Pancreas (tissue), 10 donors: ENCODE measurements at regions not wholly inside any gene's neighbourhood (a gene's known extent, or its start where the extent isn't known, plus 50 kb on each side); places are given as distances from the start of the nearest gene placed in this dataset.

ENCODE experiments used
- ATAC-seq, 4 donors: fragments of 200-7000 bp; cut with Tn5 transposase; one replicate each; pipeline versions ENCODE4 v1.8.0 to v1.9.1; 2020; ENCODE audit warnings: mild to moderate bottlenecking in 4 of 4, moderate library complexity in 4 of 4
- DNase-seq, 6 donors: peaks; one replicate each; pipeline ENCODE4 v3.0.0-alpha.2; 2020
- FAIRE-seq: peaks from 2 replicates; lab custom pipeline; 2012; peaks lifted over from hg19 to GRCh38; lab: Jason Lieb, UNC
- H3K27ac ChIP-seq, 4 donors: fragments of 200-600 bp; sonication (generic); 1 replicate in 3 of 4; 2 replicates in 1 of 4; pipeline versions ENCODE4 v1.5.0 to v1.8.0; 2020
- H3K27me3 ChIP-seq, 4 donors: fragments of 200-600 bp; one replicate each; pipeline ENCODE4 v1.8.0; 2021
- H3K36me3 ChIP-seq, 3 donors: fragments of 200-600 bp; sonication (generic) in 1 of 3; one replicate each; pipeline versions ENCODE4 v1.5.0 to v1.8.0; 2020 to 2021
- H3K4me1 ChIP-seq, 3 donors: fragments of 200-600 bp; one replicate each; pipeline ENCODE4 v1.8.0; 2021
- H3K4me3 ChIP-seq, 4 donors: fragments of 200-600 bp; sonication (generic) in 2 of 4; one replicate each; pipeline versions ENCODE4 v1.5.0 to v1.8.0; 2020 to 2021
- H3K9me3 ChIP-seq, 4 donors: fragments of 200-600 bp; one replicate each; pipeline ENCODE4 v1.8.0; 2021
- CTCF ChIP-seq, 4 donors: fragments of 200-600 bp; sonication (generic) in 3 of 4; IDR thresholded peaks; one replicate each; pipeline versions ENCODE4 v1.5.0 to v1.8.0; 2021; ENCODE audit warnings: antibody characterized with exemption in 4 of 4
- WGBS, 2 donors: extraction: QIAGEN DNeasy Blood & Tissue Kit; methylation state at CpG; one replicate each; pipeline ENCODE4 v1.1.7; 2013; 5-methylcytosine and 5-hydroxymethylcytosine counted together
- intact Hi-C, 3 donors: fragments of 100-400 bp; cut with DNase I; formaldehyde crosslinking; loops; one replicate each; pipeline versions ENCODE4 v1.11.1 to v1.14.2; 2022
- donor health status: healthy with polysubstance abuse.
- donor health status: DM: no; HTN: no; CAD: no; lungs with moderate emphysema.
- donor health status: DM: no; HTN: no; CAD: no.
- donor health status: control.
- donor health status: control.
- donor health status: Bipolar disorder and iron deficiency.
- donor health status: DM: yes; HTN: yes; CAD: no.
- donor health status: DM: no; HTN: no; CAD: no.
- donor health status: DM: no; HTN: no; CAD: no.
- donor health status: DM: yes; HTN: yes; CAD: no.

- TF ChIP-seq CTCF (IDR thresholded peaks at IDR 0.05): no peak
- intact Hi-C loops: no loop called here
- DNase-seq (no peak), FAIRE-seq (no peak), ATAC-seq (no peak)
- WGBS, 2 donors: 63 to 67% methylated on average over 1 of the region's 1 CpG
- Histone ChIP-seq H3K4me3 (no peak overlapping the region), H3K27ac (no peak overlapping the region), H3K4me1 (no peaks in the 10 kb centered on the region), H3K9me3 (no peaks in the 10 kb centered on the region), H3K36me3 (no peaks in the 10 kb centered on the region), H3K27me3 (no peaks in the 10 kb centered on the region)
Measured at GRCh38 chr14:53692885-53693284, 263.7 kb downstream of the BMP4 start.

- no peak for FAIRE-seq
- H3K4me3 ChIP-seq: no peak overlapping the region
- H3K36me3 ChIP-seq: no peaks in the 10 kb centered on the region
- DNase-seq: no peak
- no peak for ATAC-seq
- H3K27ac ChIP-seq: no peak overlapping the region
- no peaks in the 10 kb centered on the region for H3K27me3 ChIP-seq
- intact Hi-C loops: no loop called here
- no peaks in the 10 kb centered on the region for H3K4me1 ChIP-seq
- TF ChIP-seq CTCF (IDR thresholded peaks at IDR 0.05): no peak
- WGBS, 2 donors: 74 to 82% methylated on average over 5 of the region's 5 CpGs
- H3K9me3 ChIP-seq: no peaks in the 10 kb centered on the region
Measured at GRCh38 chr14:53692451-53692850, 264.2 kb downstream of the BMP4 start.

- no peak for TF ChIP-seq CTCF (IDR thresholded peaks at IDR 0.05)
- H3K36me3 ChIP-seq: no peaks in the 10 kb centered on the region
- no peak overlapping the region for H3K27ac ChIP-seq
- 14 to 33% methylated on average over 5 of the region's 5 CpGs for WGBS, 2 donors
- no peak for ATAC-seq
- no peaks in the 10 kb centered on the region for H3K27me3 ChIP-seq
- no peak for DNase-seq
- FAIRE-seq: no peak
- H3K4me3 ChIP-seq: no peak overlapping the region
- no peaks in the 10 kb centered on the region for H3K9me3 ChIP-seq
- intact Hi-C loops: no loop called here
- no peaks in the 10 kb centered on the region for H3K4me1 ChIP-seq
Measured at GRCh38 chr14:53683229-53683628, 273.4 kb downstream of the BMP4 start.

GRCh38 chr14:53672526-53672925, 284.1 kb downstream of the BMP4 start:
- H3K36me3 ChIP-seq: no peaks in the 10 kb centered on the region
- no peaks in the 10 kb centered on the region for H3K9me3 ChIP-seq
- H3K4me1 ChIP-seq: no peaks in the 10 kb centered on the region
- no peak for TF ChIP-seq CTCF (IDR thresholded peaks at IDR 0.05)
- FAIRE-seq (no peak), ATAC-seq (no peak), DNase-seq (no peak)
- H3K27me3 ChIP-seq: no peaks in the 10 kb centered on the region
- intact Hi-C loops: no loop called here
- no peak overlapping the region for H3K27ac ChIP-seq
- WGBS, 2 donors: 51 to 65% methylated on average over 2 of the region's 2 CpGs
- no peak overlapping the region for H3K4me3 ChIP-seq

DNA sequence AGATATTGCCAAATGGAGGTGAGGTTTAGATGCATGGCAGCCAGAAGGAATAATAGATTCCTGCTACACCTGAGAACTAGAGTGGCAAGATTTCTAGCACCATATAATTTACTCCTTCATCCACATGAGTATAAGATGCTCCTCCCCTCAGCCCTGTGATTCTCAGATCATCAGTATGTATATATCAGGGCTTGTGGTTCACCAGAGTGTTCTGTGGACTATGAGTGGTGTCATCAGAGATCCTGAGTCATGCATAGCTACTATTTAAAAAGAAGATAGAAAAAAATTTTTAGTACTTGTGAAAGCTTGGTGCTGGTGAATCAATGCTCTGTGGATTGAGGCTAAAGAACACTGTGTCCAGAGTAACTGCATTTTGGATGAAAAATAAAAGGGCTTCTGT, 285.9 kb downstream of the BMP4 start:
- ATAC-seq: peak in 1 of 4 donors; percentile 43

More for the DNA sequence above, 285.9 kb downstream of the BMP4 start:
- H3K27ac ChIP-seq: no peak overlapping the region
- no peaks in the 10 kb centered on the region for H3K36me3 ChIP-seq
- no peaks in the 10 kb centered on the region for H3K27me3 ChIP-seq
- DNase-seq (no peak), FAIRE-seq (no peak)
- H3K4me3 ChIP-seq: no peak overlapping the region
- H3K9me3 ChIP-seq: no peaks in the 10 kb centered on the region
- intact Hi-C loops: no loop called here
- H3K4me1 ChIP-seq: no peaks in the 10 kb centered on the region
- TF ChIP-seq CTCF (IDR thresholded peaks at IDR 0.05): no peak
